ENCODE measurements at regions not wholly inside any gene's neighbourhood (a gene's known extent, or its start where the extent isn't known, plus 50 kb on each side); places are given as distances from the start of the nearest gene placed in this dataset.

GRCh38 chr15:88987934-88988671 lies 74.9 kb upstream of the MFGE8 start:
- BruUV-seq (replicated peaks) = no TSS peak
- CTCF ChIA-PET (ENCODE audit: low intra/inter-chr PET ratio, low total read pairs) = no interaction called here
- 45% methylated on average over 6 of the region's 8 CpGs for WGBS (ENCODE audit: low lambda C conversion rate)
- H3K79me2 ChIP-seq (ENCODE audit: insufficient read depth, low read length) = no peaks in the 10 kb centered on the region
- ATAC-seq = peak; percentile 57
- 0 out of 4 replicates have a peak, but pooled peaks of 1 of the 2 experiments have one; percentile 1 for TF ChIP-seq MAFK (conservative IDR thresholded peaks at IDR 0.05 in 1 of 2, IDR thresholded peaks at IDR 0.05 in 1 of 2; ENCODE audit: low read length in 2 of 2)
- no peak for TF ChIP-seq KLF9 (CRISPR knock-in tag; IDR thresholded peaks at IDR 0.05; ENCODE audit: low read depth)
- no peak overlapping the region for H3K9ac ChIP-seq (ENCODE audit: insufficient read depth, low read depth, low read length)
- intact Hi-C loops (cut with micrococcal nuclease; ENCODE audit: unreplicated experiment) = no loop called here
- no peaks in the 10 kb centered on the region for H3K9me3 ChIP-seq (ENCODE audit: low read length)
- no peak overlapping the region for H3K4me3 ChIP-seq (replicated peaks in 1 of 3; ENCODE audit: insufficient read depth in 1 of 3, low read depth in 2 of 3, low read length in 3 of 3)
- in situ Hi-C loops (cut with HindIII; ENCODE audit: extremely low pct_ligation_motif_present, low pct_unique_long_range_greater_than_20kb) = no loop called here
- no peaks in the 10 kb centered on the region for H3K27me3 ChIP-seq (ENCODE audit: control insufficient read depth in 1 of 2, insufficient read depth in 2 of 2, low read length in 2 of 2)
- H3K4me2 ChIP-seq (ENCODE audit: low read depth, low read length) = no peak overlapping the region
- no peak overlapping the region for H2AFZ ChIP-seq (ENCODE audit: low read length)
- H3K4me1 ChIP-seq (ENCODE audit: insufficient read depth, low read length) = peaks cover 14% of the 10 kb centered on the region
- H3K27ac ChIP-seq (ENCODE audit: extremely low read length, insufficient read depth, low read length) = no peak overlapping the region
- H4K20me1 ChIP-seq (ENCODE audit: insufficient read depth, low read length) = no peaks in the 10 kb centered on the region
- H3K36me3 ChIP-seq (replicated peaks in 1 of 2; ENCODE audit: control insufficient read depth in 1 of 2, insufficient read depth in 2 of 2, low read length in 2 of 2) = no peaks in the 10 kb centered on the region
- POLR2A ChIA-PET = no interaction called here
- DNase-seq (ENCODE audit: low spot score) = no peak
- no peak for FAIRE-seq

- Histone ChIP-seq H3K4me3 (replicated peaks in 1 of 3; ENCODE audit: insufficient read depth in 1 of 3, low read depth in 2 of 3, low read length in 3 of 3) (no peak overlapping the region), H3K27ac (ENCODE audit: extremely low read length, insufficient read depth, low read length) (no peak overlapping the region), H3K4me1 (ENCODE audit: insufficient read depth, low read length) (peaks cover 14% of the 10 kb centered on the region), H3K27me3 (ENCODE audit: control insufficient read depth in 1 of 2, insufficient read depth in 2 of 2, low read length in 2 of 2) (no peaks in the 10 kb centered on the region), H2AFZ (ENCODE audit: low read length) (no peak overlapping the region), H3K36me3 (replicated peaks in 1 of 2; ENCODE audit: control insufficient read depth in 1 of 2, insufficient read depth in 2 of 2, low read length in 2 of 2) (no peaks in the 10 kb centered on the region), H4K20me1 (ENCODE audit: insufficient read depth, low read length) (no peaks in the 10 kb centered on the region), H3K4me2 (ENCODE audit: low read depth, low read length) (no peak overlapping the region), H3K9ac (ENCODE audit: insufficient read depth, low read depth, low read length) (no peak overlapping the region), H3K79me2 (ENCODE audit: insufficient read depth, low read length) (no peaks in the 10 kb centered on the region), H3K9me3 (ENCODE audit: low read length) (no peaks in the 10 kb centered on the region)
- BruUV-seq (replicated peaks) = no TSS peak
- CTCF ChIA-PET (ENCODE audit: low intra/inter-chr PET ratio, low total read pairs) = no interaction called here
- POLR2A ChIA-PET = no interaction called here
- TF ChIP-seq NCOR1 (IDR thresholded peaks at IDR 0.05; ENCODE audit: borderline replicate concordance, low read length) (no peak), MYC (CRISPR knock-in tag; IDR thresholded peaks at IDR 0.05; ENCODE audit: borderline replicate concordance) (no peak), HES4 (CRISPR knock-in tag; IDR thresholded peaks at IDR 0.05; ENCODE audit: borderline replicate concordance) (no peak)
- in situ Hi-C loops (cut with HindIII; ENCODE audit: extremely low pct_ligation_motif_present, low pct_unique_long_range_greater_than_20kb) (no loop called here), intact Hi-C loops (cut with micrococcal nuclease; ENCODE audit: unreplicated experiment) (no loop called here)
- no peak for ATAC-seq
- FAIRE-seq = no peak
- WGBS (ENCODE audit: low lambda C conversion rate) = 53% methylated on average over 5 of the region's 5 CpGs
- DNase-seq (ENCODE audit: low spot score) = no peak
These were observed 76.4 kb upstream of the MFGE8 start for GRCh38 chr15:88989578-88989977.
